Mesothelial cell of epicardium (in vitro differentiated cells): ENCODE measurements at regions not wholly inside any gene's neighbourhood (a gene's known extent, or its start where the extent isn't known, plus 50 kb on each side); places are given as distances from the start of the nearest gene placed in this dataset.

Experiments
- DNase-seq, 2 experiments: peaks; one replicate each; pipeline ENCODE4 v3.0.0; 2021; ENCODE audit warnings: low spot score in 2 of 2; ENCODE audit not compliant: unreplicated experiment in 2 of 2
- H3K27ac Mint-ChIP-seq: 2 replicates; pipeline ENCODE4 v1.8.0; 2021; ENCODE audit warnings: mixed read lengths
- H3K27me3 Mint-ChIP-seq: 2 replicates; pipeline ENCODE4 v1.8.0; 2021; ENCODE audit warnings: low read depth, mixed read lengths
- H3K36me3 Mint-ChIP-seq: 2 replicates; pipeline ENCODE4 v1.8.0; 2021; ENCODE audit warnings: mixed read lengths
- H3K4me1 Mint-ChIP-seq: 2 replicates; pipeline ENCODE4 v1.8.0; 2021; ENCODE audit warnings: mixed read lengths
- H3K4me3 Mint-ChIP-seq: 2 replicates; pipeline ENCODE4 v1.8.0; 2021; ENCODE audit warnings: mild to moderate bottlenecking, moderate library complexity, mixed read lengths
- H3K9me3 Mint-ChIP-seq: 2 replicates; pipeline ENCODE4 v1.8.0; 2021; ENCODE audit warnings: mixed read lengths
- CTCF ChIP-seq: fragments of 200-600 bp; sonication (generic); IDR thresholded peaks from one replicate; pipeline ENCODE4 v1.5.0; 2021; ENCODE audit warnings: antibody characterized with exemption; ENCODE audit not compliant: unreplicated experiment

DNA sequence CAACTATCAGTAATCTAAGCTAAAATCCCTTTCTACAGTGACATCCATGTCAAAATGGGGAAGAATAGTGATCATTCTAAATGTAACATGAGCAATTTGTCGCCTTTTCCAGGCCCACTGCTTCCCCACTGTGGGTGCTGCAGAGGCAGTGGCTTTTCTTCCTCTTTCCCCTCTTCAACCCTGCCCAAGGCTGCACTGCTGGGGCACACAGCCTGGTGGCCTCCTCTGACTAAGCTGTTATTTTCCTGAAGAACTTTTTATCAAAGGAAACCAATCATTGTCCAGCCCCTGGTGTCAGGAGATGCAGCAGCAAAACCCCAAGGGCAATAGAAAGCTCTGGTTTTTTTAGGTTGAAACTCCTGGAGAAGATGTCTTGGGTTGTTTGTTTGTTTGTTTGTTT lies 117.6 kb upstream of the KLF7 start:
- TF ChIP-seq CTCF, result no peak
- Mint-ChIP-seq H3K4me3 (no peak overlapping the region), H3K36me3 (no peaks in the 10 kb centered on the region), H3K4me1 (peaks cover 15% of the 10 kb centered on the region), H3K9me3 (no peaks in the 10 kb centered on the region), H3K27me3 (peaks cover 5% of the 10 kb centered on the region), H3K27ac (no peak overlapping the region)
- no peak for DNase-seq

DNA sequence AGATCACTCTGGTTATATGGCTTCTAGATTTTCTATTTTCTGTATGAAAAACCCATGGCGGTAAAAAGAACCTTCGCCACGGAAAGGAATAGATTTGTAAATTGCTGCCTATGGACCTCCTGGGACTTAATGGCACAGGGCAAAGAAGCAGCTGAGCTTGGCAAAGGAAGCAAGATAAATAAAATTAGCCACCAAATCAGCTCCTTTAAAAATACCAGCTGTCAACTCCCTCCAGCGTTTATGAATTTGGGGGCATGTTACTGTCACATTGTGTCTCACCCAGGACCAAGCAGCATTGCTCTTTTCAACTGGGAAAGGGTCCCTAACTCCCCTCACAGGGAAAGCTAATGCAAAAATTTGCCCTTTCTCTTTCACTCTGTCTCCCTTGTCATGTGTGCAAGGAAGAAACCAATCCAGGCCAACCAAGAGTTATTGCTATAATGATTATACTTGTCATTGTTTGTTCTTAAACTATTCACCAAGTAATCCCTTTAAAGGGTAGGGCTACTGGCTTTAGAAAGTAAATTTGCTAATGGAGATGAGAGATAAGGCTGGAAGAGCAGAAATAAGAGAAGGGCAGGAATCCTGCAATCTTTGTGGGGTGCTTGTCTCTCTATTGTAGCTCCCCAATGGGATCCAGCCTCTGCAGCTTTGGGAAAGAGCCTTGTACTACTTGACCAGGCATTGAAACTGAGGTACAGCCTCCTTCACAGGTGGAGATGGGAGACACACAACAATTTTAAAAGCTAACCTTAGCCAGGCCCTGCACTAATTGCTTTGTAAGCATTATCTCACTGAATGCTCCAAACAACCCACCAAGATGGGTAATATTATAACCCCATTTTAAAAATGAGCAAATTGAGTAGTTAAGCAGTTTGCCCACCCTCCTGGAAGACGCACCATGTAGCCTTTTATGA lies 119.1 kb upstream of the KLF7 start:
- DNase-seq, result no peak
- H3K9me3 Mint-ChIP-seq, result no peaks in the 10 kb centered on the region
- H3K27me3 Mint-ChIP-seq, result peaks cover 5% of the 10 kb centered on the region
- peaks cover 25% of the 10 kb centered on the region for H3K4me1 Mint-ChIP-seq
- TF ChIP-seq CTCF, result no peak
- H3K36me3 Mint-ChIP-seq, result no peaks in the 10 kb centered on the region
- no peak overlapping the region for H3K27ac Mint-ChIP-seq
- no peak overlapping the region for H3K4me3 Mint-ChIP-seq

DNA sequence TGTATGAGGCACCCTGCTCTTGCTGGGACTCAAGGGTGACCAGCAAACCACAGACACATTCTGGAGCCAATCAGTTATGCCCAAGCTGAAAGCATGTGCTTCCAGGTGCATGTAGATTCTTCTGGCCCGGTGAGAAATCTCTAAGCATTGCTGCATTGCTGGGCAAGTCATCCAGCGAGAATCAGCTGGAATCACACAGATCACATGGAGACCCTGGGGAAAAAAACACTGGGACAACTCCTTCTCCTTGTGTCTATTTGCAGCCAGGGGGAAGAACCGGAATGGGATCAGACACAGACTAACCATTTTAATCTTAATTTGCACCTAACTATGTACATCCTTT lies 119.7 kb upstream of the KLF7 start:
- H3K4me3 Mint-ChIP-seq, result no peak overlapping the region
- no peak for TF ChIP-seq CTCF
- H3K27ac Mint-ChIP-seq, result no peak overlapping the region
- DNase-seq, result no peak
- peaks cover 2% of the 10 kb centered on the region for H3K27me3 Mint-ChIP-seq
- H3K9me3 Mint-ChIP-seq, result no peaks in the 10 kb centered on the region
- H3K36me3 Mint-ChIP-seq, result no peaks in the 10 kb centered on the region
- H3K4me1 Mint-ChIP-seq, result peaks cover 26% of the 10 kb centered on the region

DNA sequence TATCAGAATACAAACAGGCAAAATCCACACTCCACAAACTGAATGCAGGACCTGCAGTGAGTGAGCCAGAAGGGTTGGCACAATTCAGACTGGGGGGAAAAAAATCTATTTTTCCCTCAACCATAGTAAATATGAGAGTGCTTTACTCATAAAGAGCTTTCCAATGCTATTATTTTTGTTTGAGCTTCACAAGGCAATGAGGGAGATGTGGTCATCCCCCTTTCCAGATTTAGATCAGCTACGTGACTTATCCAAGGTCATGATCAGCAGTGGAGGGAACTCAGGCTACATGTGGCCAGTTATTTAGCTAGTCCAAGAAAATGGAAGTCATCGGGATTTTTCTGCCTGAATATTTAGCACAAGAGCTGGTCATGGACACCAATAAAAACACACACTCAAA lies 120.4 kb upstream of the KLF7 start:
- H3K4me1 Mint-ChIP-seq, result peaks cover 26% of the 10 kb centered on the region
- DNase-seq, result no peak
- TF ChIP-seq CTCF, result no peak
- no peak overlapping the region for H3K4me3 Mint-ChIP-seq
- H3K27ac Mint-ChIP-seq, result no peak overlapping the region
- H3K9me3 Mint-ChIP-seq, result no peaks in the 10 kb centered on the region
- H3K27me3 Mint-ChIP-seq, result peaks cover 2% of the 10 kb centered on the region
- no peaks in the 10 kb centered on the region for H3K36me3 Mint-ChIP-seq

GRCh38 chr2:207288628-207289027 lies 122.9 kb upstream of the KLF7 start:
- Mint-ChIP-seq H3K36me3 (no peaks in the 10 kb centered on the region), H3K9me3 (no peaks in the 10 kb centered on the region), H3K27ac (no peak overlapping the region), H3K4me1 (peaks cover 25% of the 10 kb centered on the region), H3K27me3 (peaks cover 3% of the 10 kb centered on the region), H3K4me3 (no peak overlapping the region)
- TF ChIP-seq CTCF, result no peak
- DNase-seq, result no peak
